Ishikawa (cell line): ENCODE measurements at regions not wholly inside any gene's neighbourhood (a gene's known extent, or its start where the extent isn't known, plus 50 kb on each side); places are given as distances from the start of the nearest gene placed in this dataset.

ENCODE experiments used
- CEBPB ChIP-seq: IDR thresholded peaks from 2 replicates; pipeline ENCODE4 v1.6.1; 2012
- CREB1 ChIP-seq: IDR thresholded peaks from 2 replicates; pipeline ENCODE4 v1.6.1; 2012; ENCODE audit warnings: low read depth
- EGR1 ChIP-seq: IDR thresholded peaks from 2 replicates; pipeline ENCODE4 v1.6.1; 2012
- EP300 ChIP-seq: IDR thresholded peaks from 2 replicates; pipeline ENCODE4 v1.6.1; 2012; ENCODE audit warnings: borderline replicate concordance
- FOXM1 ChIP-seq: IDR thresholded peaks from 2 replicates; pipeline ENCODE4 v1.6.1; 2012; ENCODE audit warnings: low read depth, borderline replicate concordance
- MAX ChIP-seq: IDR thresholded peaks from 2 replicates; pipeline ENCODE4 v1.6.1; 2012
- NFIC ChIP-seq: IDR thresholded peaks from 2 replicates; pipeline ENCODE4 v1.6.1; 2012
- RAD21 ChIP-seq: IDR thresholded peaks from 2 replicates; pipeline ENCODE4 v1.6.1; 2012; ENCODE audit warnings: low read depth
- TAF1 ChIP-seq: IDR thresholded peaks from 2 replicates; pipeline ENCODE4 v1.6.1; 2012; ENCODE audit warnings: low read depth, mild to moderate bottlenecking
- TCF12 ChIP-seq: IDR thresholded peaks from 2 replicates; pipeline ENCODE4 v1.6.1; 2012; ENCODE audit warnings: low read depth
- TEAD4 ChIP-seq: IDR thresholded peaks from 2 replicates; pipeline ENCODE4 v1.6.1; 2012
- YY1 ChIP-seq: IDR thresholded peaks from 2 replicates; pipeline ENCODE4 v1.6.1; 2012; ENCODE audit warnings: low read depth
- ZBTB7A ChIP-seq: IDR thresholded peaks from 2 replicates; pipeline ENCODE4 v1.6.1; 2012; ENCODE audit warnings: low read depth
- TF ChIP-seq, protein P1 (sequence below): IDR thresholded peaks from 2 replicates; pipeline ENCODE4 v1.6.1; 2012; ENCODE audit warnings: low read depth, mild to moderate bottlenecking
- TF ChIP-seq, protein P2 (sequence below): IDR thresholded peaks from 2 replicates; pipeline ENCODE4 v1.6.1; 2012

GRCh38 chr1:104353580-104353979 lies 603.9 kb downstream of the AMY1C start:
- TF ChIP-seq, protein P1, sequence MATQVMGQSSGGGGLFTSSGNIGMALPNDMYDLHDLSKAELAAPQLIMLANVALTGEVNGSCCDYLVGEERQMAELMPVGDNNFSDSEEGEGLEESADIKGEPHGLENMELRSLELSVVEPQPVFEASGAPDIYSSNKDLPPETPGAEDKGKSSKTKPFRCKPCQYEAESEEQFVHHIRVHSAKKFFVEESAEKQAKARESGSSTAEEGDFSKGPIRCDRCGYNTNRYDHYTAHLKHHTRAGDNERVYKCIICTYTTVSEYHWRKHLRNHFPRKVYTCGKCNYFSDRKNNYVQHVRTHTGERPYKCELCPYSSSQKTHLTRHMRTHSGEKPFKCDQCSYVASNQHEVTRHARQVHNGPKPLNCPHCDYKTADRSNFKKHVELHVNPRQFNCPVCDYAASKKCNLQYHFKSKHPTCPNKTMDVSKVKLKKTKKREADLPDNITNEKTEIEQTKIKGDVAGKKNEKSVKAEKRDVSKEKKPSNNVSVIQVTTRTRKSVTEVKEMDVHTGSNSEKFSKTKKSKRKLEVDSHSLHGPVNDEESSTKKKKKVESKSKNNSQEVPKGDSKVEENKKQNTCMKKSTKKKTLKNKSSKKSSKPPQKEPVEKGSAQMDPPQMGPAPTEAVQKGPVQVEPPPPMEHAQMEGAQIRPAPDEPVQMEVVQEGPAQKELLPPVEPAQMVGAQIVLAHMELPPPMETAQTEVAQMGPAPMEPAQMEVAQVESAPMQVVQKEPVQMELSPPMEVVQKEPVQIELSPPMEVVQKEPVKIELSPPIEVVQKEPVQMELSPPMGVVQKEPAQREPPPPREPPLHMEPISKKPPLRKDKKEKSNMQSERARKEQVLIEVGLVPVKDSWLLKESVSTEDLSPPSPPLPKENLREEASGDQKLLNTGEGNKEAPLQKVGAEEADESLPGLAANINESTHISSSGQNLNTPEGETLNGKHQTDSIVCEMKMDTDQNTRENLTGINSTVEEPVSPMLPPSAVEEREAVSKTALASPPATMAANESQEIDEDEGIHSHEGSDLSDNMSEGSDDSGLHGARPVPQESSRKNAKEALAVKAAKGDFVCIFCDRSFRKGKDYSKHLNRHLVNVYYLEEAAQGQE = no peak
- no peak for TF ChIP-seq CREB1
- no peak for TF ChIP-seq NFIC
- no peak for TF ChIP-seq YY1
- TF ChIP-seq EP300 = no peak
- no peak for TF ChIP-seq CEBPB
- TF ChIP-seq TAF1 = no peak
- no peak for TF ChIP-seq EGR1
- TF ChIP-seq TCF12 = no peak
- TF ChIP-seq ZBTB7A = no peak
- TF ChIP-seq RAD21 = no peak

- TF ChIP-seq CREB1 (no peak), ZBTB7A (no peak), NFIC (no peak)
- TF ChIP-seq, protein P1 = no peak
These were observed 608.4 kb downstream of the AMY1C start for GRCh38 chr1:104358086-104358485.

- TF ChIP-seq, protein P2, sequence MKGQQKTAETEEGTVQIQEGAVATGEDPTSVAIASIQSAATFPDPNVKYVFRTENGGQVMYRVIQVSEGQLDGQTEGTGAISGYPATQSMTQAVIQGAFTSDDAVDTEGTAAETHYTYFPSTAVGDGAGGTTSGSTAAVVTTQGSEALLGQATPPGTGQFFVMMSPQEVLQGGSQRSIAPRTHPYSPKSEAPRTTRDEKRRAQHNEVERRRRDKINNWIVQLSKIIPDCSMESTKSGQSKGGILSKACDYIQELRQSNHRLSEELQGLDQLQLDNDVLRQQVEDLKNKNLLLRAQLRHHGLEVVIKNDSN = no peak
These were observed 608.9 kb downstream of the AMY1C start for GRCh38 chr1:104358621-104359020.

DNA sequence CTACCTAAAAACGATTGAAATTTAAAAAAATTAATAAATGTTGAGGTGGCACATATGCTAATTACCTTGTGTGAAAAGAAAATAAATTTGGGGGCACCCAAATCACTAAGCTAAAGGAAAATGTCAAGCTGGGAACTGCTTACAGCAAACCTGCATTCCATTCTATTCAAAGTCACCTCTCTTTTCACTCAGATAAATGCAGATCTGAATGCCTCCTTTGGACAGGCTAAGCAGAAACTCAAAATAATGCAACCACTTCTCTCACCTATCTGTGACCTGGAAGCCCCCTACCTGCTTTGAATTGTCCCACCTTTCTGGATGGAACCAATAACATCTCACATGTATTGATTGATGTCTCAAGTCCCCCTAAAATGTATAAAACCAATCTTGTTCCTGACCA lies 628.7 kb downstream of the AMY1C start:
- TF ChIP-seq EGR1 (no peak), YY1 (no peak), CEBPB (no peak), ZBTB7A (no peak), CREB1 (no peak), TEAD4 (no peak), EP300 (no peak), FOXM1 (no peak), TCF12 (no peak), RAD21 (no peak), MAX (no peak), TAF1 (no peak), NFIC (no peak)
- TF ChIP-seq, protein P2 = no peak
- TF ChIP-seq, protein P1 = no peak

DNA sequence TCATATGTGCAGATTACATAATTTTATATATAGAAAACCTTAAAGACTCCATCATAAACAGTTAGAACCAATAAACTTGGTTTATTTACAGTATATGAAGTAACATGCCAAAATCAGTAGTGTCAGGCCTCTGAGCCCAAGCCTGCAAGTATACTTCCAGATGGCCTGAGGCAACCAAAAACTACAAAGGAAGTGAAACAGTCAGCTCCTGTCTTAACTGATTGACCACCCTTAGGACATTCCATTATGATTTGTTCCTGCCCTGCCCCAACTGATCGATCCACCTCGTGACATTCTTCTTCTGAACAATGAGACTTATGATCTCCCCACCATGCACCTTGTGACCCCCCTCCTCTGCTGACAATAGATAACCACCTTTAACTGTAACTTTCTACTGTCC lies 630.3 kb downstream of the AMY1C start:
- no peak for TF ChIP-seq FOXM1
- TF ChIP-seq TAF1 = no peak
- TF ChIP-seq CREB1 = no peak
